ENCODE measurements at regions not wholly inside any gene's neighbourhood (a gene's known extent, or its start where the extent isn't known, plus 50 kb on each side); places are given as distances from the start of the nearest gene placed in this dataset.

- H3K4me3 ChIP-seq (ENCODE audit: control insufficient read depth, low read depth, low read length): no peak overlapping the region
- no peak for DNase-seq (ENCODE audit: low read depth)
- TF ChIP-seq CTCF (IDR thresholded peaks at IDR 0.05; ENCODE audit: control insufficient read depth, insufficient read depth, low read depth, low read length, missing control alignments): no peak
Measured at GRCh38 chr11:42596576-42597145, 715.1 kb upstream of the API5 start.

- no peak for TF ChIP-seq CTCF (IDR thresholded peaks at IDR 0.05; ENCODE audit: control insufficient read depth, insufficient read depth, low read depth, low read length, missing control alignments)
- H3K4me3 ChIP-seq (ENCODE audit: control insufficient read depth, low read depth, low read length): no peak overlapping the region
- no peak for DNase-seq (ENCODE audit: low read depth)
Measured at GRCh38 chr11:42598341-42598740, 713.5 kb upstream of the API5 start.

- no peak for DNase-seq (ENCODE audit: low read depth)
- TF ChIP-seq CTCF (IDR thresholded peaks at IDR 0.05; ENCODE audit: control insufficient read depth, insufficient read depth, low read depth, low read length, missing control alignments): no peak
Measured at GRCh38 chr11:42620796-42621195, 691.0 kb upstream of the API5 start.

GRCh38 chr11:42625757-42626665 is 685.8 kb upstream of the API5 start:
- no peak for DNase-seq (ENCODE audit: low read depth)
- H3K4me3 ChIP-seq (ENCODE audit: control insufficient read depth, low read depth, low read length): no peak overlapping the region
- TF ChIP-seq CTCF (IDR thresholded peaks at IDR 0.05; ENCODE audit: control insufficient read depth, insufficient read depth, low read depth, low read length, missing control alignments): no peak

More at GRCh38 chr11:42620796-42621195, 691.0 kb upstream of the API5 start:
- H3K4me3 ChIP-seq (ENCODE audit: control insufficient read depth, low read depth, low read length): no peak overlapping the region

GRCh38 chr11:42631220-42631843 is 680.5 kb upstream of the API5 start:
- TF ChIP-seq CTCF (IDR thresholded peaks at IDR 0.05; ENCODE audit: control insufficient read depth, insufficient read depth, low read depth, low read length, missing control alignments): no peak
- no peak for DNase-seq (ENCODE audit: low read depth)
- H3K4me3 ChIP-seq (ENCODE audit: control insufficient read depth, low read depth, low read length): no peak overlapping the region

GRCh38 chr11:42646959-42647358 is 664.8 kb upstream of the API5 start:
- no peak overlapping the region for H3K4me3 ChIP-seq (ENCODE audit: control insufficient read depth, low read depth, low read length)
- no peak for TF ChIP-seq CTCF (IDR thresholded peaks at IDR 0.05; ENCODE audit: control insufficient read depth, insufficient read depth, low read depth, low read length, missing control alignments)
- no peak for DNase-seq (ENCODE audit: low read depth)

Data from AG09309 (cell line).